ENCODE measurements at regions not wholly inside any gene's neighbourhood (a gene's known extent, or its start where the extent isn't known, plus 50 kb on each side); places are given as distances from the start of the nearest gene placed in this dataset.

DNA sequence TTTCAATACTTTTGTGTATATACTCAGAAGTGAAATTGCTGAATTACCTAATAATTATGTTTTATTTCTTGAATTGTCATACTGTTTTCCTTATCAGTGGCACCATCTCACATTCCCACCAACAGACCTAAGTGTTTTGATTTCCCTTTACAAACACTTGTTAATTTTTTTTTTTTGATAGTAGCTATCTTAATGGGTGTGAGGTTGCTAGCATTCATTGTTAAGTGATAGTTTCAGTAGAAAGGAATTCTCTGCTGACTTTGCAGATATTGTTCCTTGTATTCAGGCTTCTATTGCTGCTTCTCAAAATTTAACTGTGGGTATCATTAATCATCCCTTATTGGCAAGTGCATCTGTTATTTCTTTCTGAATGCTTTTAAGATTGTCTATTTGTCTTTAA, 927.5 kb upstream of the SLIT2 start:
- TF ChIP-seq, protein P1, sequence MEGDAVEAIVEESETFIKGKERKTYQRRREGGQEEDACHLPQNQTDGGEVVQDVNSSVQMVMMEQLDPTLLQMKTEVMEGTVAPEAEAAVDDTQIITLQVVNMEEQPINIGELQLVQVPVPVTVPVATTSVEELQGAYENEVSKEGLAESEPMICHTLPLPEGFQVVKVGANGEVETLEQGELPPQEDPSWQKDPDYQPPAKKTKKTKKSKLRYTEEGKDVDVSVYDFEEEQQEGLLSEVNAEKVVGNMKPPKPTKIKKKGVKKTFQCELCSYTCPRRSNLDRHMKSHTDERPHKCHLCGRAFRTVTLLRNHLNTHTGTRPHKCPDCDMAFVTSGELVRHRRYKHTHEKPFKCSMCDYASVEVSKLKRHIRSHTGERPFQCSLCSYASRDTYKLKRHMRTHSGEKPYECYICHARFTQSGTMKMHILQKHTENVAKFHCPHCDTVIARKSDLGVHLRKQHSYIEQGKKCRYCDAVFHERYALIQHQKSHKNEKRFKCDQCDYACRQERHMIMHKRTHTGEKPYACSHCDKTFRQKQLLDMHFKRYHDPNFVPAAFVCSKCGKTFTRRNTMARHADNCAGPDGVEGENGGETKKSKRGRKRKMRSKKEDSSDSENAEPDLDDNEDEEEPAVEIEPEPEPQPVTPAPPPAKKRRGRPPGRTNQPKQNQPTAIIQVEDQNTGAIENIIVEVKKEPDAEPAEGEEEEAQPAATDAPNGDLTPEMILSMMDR (IDR thresholded peaks at IDR 0.05; ENCODE audit: extremely low read depth in 1 of 2, insufficient read depth in 1 of 2, low read depth in 1 of 2, low read length in 2 of 2), result no peak
- TF ChIP-seq, protein P2, sequence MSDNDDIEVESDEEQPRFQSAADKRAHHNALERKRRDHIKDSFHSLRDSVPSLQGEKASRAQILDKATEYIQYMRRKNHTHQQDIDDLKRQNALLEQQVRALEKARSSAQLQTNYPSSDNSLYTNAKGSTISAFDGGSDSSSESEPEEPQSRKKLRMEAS (IDR thresholded peaks at IDR 0.05; ENCODE audit: insufficient read depth, insufficient read length), result no peak
- no peak for TF ChIP-seq POLR2A (IDR thresholded peaks at IDR 0.05; ENCODE audit: low read depth, low read length)
- no peak for TF ChIP-seq POLR2AphosphoS5 (IDR thresholded peaks at IDR 0.05; ENCODE audit: insufficient read depth, low read depth, low read length)
- TF ChIP-seq EZH2 (IDR thresholded peaks at IDR 0.05; ENCODE audit: borderline replicate concordance, low read depth, low read length, severe bottlenecking), result no peak

Data from endothelial cell of umbilical vein (primary cell).